ENCODE measurements at regions not wholly inside any gene's neighbourhood (a gene's known extent, or its start where the extent isn't known, plus 50 kb on each side); places are given as distances from the start of the nearest gene placed in this dataset.
"Not testable (repeated sequence)": the region's sequence is repeated elsewhere in the genome, so short reads cannot be mapped to it uniquely, and the experiment has no call there.

- no peak overlapping the region for H3K27ac ChIP-seq (ENCODE audit: low read length)
- DNase-seq: no peak
These were observed 2029.3 kb downstream of the MRPL39 start for GRCh38 chr21:23578027-23578426.

GRCh38 chr21:23574932-23575331, 2032.3 kb downstream of the MRPL39 start:
- Histone ChIP-seq H4K20me1 (ENCODE audit: insufficient read depth, low read length) (no peaks in the 10 kb centered on the region), H3K9me2 (replicated peaks; ENCODE audit: insufficient read depth, low read length) (no peaks in the 10 kb centered on the region), H3K36me3 (replicated peaks; ENCODE audit: insufficient read depth, low read length) (no peaks in the 10 kb centered on the region), H3K4me3 (ENCODE audit: low read length) (no peak overlapping the region), H3K79me2 (ENCODE audit: low read length) (no peaks in the 10 kb centered on the region), H3F3A (ENCODE audit: insufficient read depth, low read length) (no peaks in the 10 kb centered on the region), H3K4me1 (ENCODE audit: low read length) (no peaks in the 10 kb centered on the region), H3K4me2 (ENCODE audit: low read depth, low read length) (no peak overlapping the region), H3K9me3 (replicated peaks; ENCODE audit: insufficient read depth, low read length) (no peaks in the 10 kb centered on the region), H3K9ac (ENCODE audit: low read length) (no peak overlapping the region), H3K27me3 (replicated peaks; ENCODE audit: insufficient read depth, low read length) (no peaks in the 10 kb centered on the region), H2AFZ (ENCODE audit: low read length) (no peak overlapping the region), H3K27ac (ENCODE audit: low read length) (no peak overlapping the region)
- DNase-seq: no peak
- TF ChIP-seq EZH2phosphoT487 (IDR thresholded peaks at IDR 0.05; ENCODE audit: low read length) (no peak), EZH2 (optimal IDR thresholded peaks at IDR 0.05; ENCODE audit: low read depth, low read length) (no peak), CTCF (IDR thresholded peaks at IDR 0.05; ENCODE audit: low read length) (no peak)

More at GRCh38 chr21:23578027-23578426, 2029.3 kb downstream of the MRPL39 start:
- Histone ChIP-seq H3K4me3 (ENCODE audit: low read length) (no peak overlapping the region), H3K9me2 (replicated peaks; ENCODE audit: insufficient read depth, low read length) (no peaks in the 10 kb centered on the region), H4K20me1 (ENCODE audit: insufficient read depth, low read length) (no peaks in the 10 kb centered on the region), H3K4me2 (ENCODE audit: low read depth, low read length) (no peak overlapping the region), H3K36me3 (replicated peaks; ENCODE audit: insufficient read depth, low read length) (no peaks in the 10 kb centered on the region), H3K4me1 (ENCODE audit: low read length) (no peaks in the 10 kb centered on the region), H3F3A (ENCODE audit: insufficient read depth, low read length) (no peaks in the 10 kb centered on the region), H3K9me3 (replicated peaks; ENCODE audit: insufficient read depth, low read length) (no peaks in the 10 kb centered on the region), H3K27me3 (replicated peaks; ENCODE audit: insufficient read depth, low read length) (no peaks in the 10 kb centered on the region), H2AFZ (ENCODE audit: low read length) (no peak overlapping the region), H3K9ac (ENCODE audit: low read length) (no peak overlapping the region), H3K79me2 (ENCODE audit: low read length) (no peaks in the 10 kb centered on the region)
- TF ChIP-seq CTCF (IDR thresholded peaks at IDR 0.05; ENCODE audit: low read length) (no peak), EZH2phosphoT487 (IDR thresholded peaks at IDR 0.05; ENCODE audit: low read length) (no peak), EZH2 (optimal IDR thresholded peaks at IDR 0.05; ENCODE audit: low read depth, low read length) (no peak)

- H2AFZ ChIP-seq (ENCODE audit: low read length); H3K9ac ChIP-seq (ENCODE audit: low read length); H3K4me2 ChIP-seq (ENCODE audit: low read depth, low read length); H4K20me1 ChIP-seq (ENCODE audit: insufficient read depth, low read length); H3K9me3 ChIP-seq (replicated peaks; ENCODE audit: insufficient read depth, low read length); H3K79me2 ChIP-seq (ENCODE audit: low read length); H3K36me3 ChIP-seq (replicated peaks; ENCODE audit: insufficient read depth, low read length); H3K4me1 ChIP-seq (ENCODE audit: low read length); H3F3A ChIP-seq (ENCODE audit: insufficient read depth, low read length); H3K4me3 ChIP-seq (ENCODE audit: low read length); H3K9me2 ChIP-seq (replicated peaks; ENCODE audit: insufficient read depth, low read length); H3K27ac ChIP-seq (ENCODE audit: low read length); DNase-seq; H3K27me3 ChIP-seq (replicated peaks; ENCODE audit: insufficient read depth, low read length): not testable (repeated sequence)
These were observed 2058.4 kb downstream of the MRPL39 start for GRCh38 chr21:23548924-23549323.

- TF ChIP-seq CTCF (IDR thresholded peaks at IDR 0.05; ENCODE audit: low read length) (no peak), EZH2 (optimal IDR thresholded peaks at IDR 0.05; ENCODE audit: low read depth, low read length) (no peak), EZH2phosphoT487 (IDR thresholded peaks at IDR 0.05; ENCODE audit: low read length) (no peak)
- Histone ChIP-seq H3F3A (ENCODE audit: insufficient read depth, low read length) (no peaks in the 10 kb centered on the region), H3K9me2 (replicated peaks; ENCODE audit: insufficient read depth, low read length) (no peaks in the 10 kb centered on the region), H3K9me3 (replicated peaks; ENCODE audit: insufficient read depth, low read length) (no peaks in the 10 kb centered on the region), H3K79me2 (ENCODE audit: low read length) (no peaks in the 10 kb centered on the region), H3K27ac (ENCODE audit: low read length) (no peak overlapping the region), H4K20me1 (ENCODE audit: insufficient read depth, low read length) (no peaks in the 10 kb centered on the region), H2AFZ (ENCODE audit: low read length) (no peak overlapping the region), H3K27me3 (replicated peaks; ENCODE audit: insufficient read depth, low read length) (no peaks in the 10 kb centered on the region), H3K9ac (ENCODE audit: low read length) (no peak overlapping the region), H3K36me3 (replicated peaks; ENCODE audit: insufficient read depth, low read length) (no peaks in the 10 kb centered on the region; the same call in 1 of the 2 replicates), H3K4me1 (ENCODE audit: low read length) (no peaks in the 10 kb centered on the region), H3K4me2 (ENCODE audit: low read depth, low read length) (no peak overlapping the region), H3K4me3 (ENCODE audit: low read length) (no peak overlapping the region)
- DNase-seq: no peak
These were observed 2063.9 kb downstream of the MRPL39 start for GRCh38 chr21:23543333-23543732.
